Adrenal gland (tissue), 5 donors: ENCODE measurements at regions not wholly inside any gene's neighbourhood (a gene's known extent, or its start where the extent isn't known, plus 50 kb on each side); places are given as distances from the start of the nearest gene placed in this dataset.

Experiments
- POLR2A ChIP-seq, 2 donors: fragments of 450-650 bp; IDR thresholded peaks; one replicate each; pipeline ENCODE4 v1.6.1; 2017; ENCODE audit warnings: antibody characterized with exemption in 2 of 2, mild to moderate bottlenecking in 2 of 2, moderate library complexity in 1 of 2
- TF ChIP-seq, protein P1 (sequence below), 6 experiments: fragments of 450-650 bp in 4 of 6; fragments of 200-600 bp in 2 of 6; sonication (generic) in 1 of 6; IDR thresholded peaks; 1 replicate in 5 of 6; 2 replicates in 1 of 6; pipeline versions ENCODE4 v1.5.1 to v1.8.0; 2016 to 2021; ENCODE audit warnings: antibody characterized with exemption in 6 of 6, mild to moderate bottlenecking in 2 of 6, moderate library complexity in 1 of 6
- donor health status: DM: no; HTN: no; CAD: no.

DNA sequence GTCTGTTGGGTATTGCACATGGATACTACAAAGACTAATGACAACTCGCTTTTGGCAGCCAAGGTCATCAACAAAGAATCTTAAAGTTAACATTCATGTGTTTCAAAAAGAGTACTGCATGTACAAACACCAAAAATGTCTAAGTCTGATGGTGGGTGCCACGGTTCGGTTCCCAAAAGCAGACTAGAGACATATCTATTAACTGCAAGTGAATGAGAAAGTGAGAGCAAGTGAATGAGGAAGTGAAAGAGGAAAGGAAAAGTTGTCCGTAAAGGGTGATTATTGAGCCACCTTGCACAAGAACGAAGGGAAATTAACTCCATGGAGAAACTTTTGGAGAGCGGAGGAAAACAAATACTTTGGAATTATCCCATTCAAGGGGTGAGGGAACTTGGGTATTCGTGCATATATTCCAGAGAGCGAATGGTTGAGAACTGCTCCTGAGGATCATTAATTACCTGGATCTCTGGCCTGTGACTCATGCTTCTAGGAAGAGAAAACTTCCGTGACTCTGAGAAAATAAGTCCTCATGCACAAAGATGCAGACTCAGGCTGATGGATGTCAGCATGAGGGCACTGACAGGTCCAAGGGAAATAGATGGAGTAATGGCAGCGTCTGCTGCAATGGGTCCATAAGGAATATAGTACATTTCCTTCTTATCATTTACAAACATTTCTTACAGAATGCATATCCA lies 336.5 kb upstream of the TGFBR2 start:
- TF ChIP-seq POLR2A (IDR thresholded peaks at IDR 0.05) = no peak
- TF ChIP-seq, protein P1, sequence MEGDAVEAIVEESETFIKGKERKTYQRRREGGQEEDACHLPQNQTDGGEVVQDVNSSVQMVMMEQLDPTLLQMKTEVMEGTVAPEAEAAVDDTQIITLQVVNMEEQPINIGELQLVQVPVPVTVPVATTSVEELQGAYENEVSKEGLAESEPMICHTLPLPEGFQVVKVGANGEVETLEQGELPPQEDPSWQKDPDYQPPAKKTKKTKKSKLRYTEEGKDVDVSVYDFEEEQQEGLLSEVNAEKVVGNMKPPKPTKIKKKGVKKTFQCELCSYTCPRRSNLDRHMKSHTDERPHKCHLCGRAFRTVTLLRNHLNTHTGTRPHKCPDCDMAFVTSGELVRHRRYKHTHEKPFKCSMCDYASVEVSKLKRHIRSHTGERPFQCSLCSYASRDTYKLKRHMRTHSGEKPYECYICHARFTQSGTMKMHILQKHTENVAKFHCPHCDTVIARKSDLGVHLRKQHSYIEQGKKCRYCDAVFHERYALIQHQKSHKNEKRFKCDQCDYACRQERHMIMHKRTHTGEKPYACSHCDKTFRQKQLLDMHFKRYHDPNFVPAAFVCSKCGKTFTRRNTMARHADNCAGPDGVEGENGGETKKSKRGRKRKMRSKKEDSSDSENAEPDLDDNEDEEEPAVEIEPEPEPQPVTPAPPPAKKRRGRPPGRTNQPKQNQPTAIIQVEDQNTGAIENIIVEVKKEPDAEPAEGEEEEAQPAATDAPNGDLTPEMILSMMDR (IDR thresholded peaks at IDR 0.05) = no peak
